ENCODE measurements at regions not wholly inside any gene's neighbourhood (a gene's known extent, or its start where the extent isn't known, plus 50 kb on each side); places are given as distances from the start of the nearest gene placed in this dataset.

GRCh38 chr4:1463927-1464540 lies 57.8 kb upstream of the NKX1-1 start:
- TF ChIP-seq, protein P1, sequence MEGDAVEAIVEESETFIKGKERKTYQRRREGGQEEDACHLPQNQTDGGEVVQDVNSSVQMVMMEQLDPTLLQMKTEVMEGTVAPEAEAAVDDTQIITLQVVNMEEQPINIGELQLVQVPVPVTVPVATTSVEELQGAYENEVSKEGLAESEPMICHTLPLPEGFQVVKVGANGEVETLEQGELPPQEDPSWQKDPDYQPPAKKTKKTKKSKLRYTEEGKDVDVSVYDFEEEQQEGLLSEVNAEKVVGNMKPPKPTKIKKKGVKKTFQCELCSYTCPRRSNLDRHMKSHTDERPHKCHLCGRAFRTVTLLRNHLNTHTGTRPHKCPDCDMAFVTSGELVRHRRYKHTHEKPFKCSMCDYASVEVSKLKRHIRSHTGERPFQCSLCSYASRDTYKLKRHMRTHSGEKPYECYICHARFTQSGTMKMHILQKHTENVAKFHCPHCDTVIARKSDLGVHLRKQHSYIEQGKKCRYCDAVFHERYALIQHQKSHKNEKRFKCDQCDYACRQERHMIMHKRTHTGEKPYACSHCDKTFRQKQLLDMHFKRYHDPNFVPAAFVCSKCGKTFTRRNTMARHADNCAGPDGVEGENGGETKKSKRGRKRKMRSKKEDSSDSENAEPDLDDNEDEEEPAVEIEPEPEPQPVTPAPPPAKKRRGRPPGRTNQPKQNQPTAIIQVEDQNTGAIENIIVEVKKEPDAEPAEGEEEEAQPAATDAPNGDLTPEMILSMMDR (IDR thresholded peaks at IDR 0.05) = no peak
- TF ChIP-seq POLR2A (IDR thresholded peaks at IDR 0.05) = no peak

Data from uterus (tissue), 2 donors.